Activated naive CD4-positive, alpha-beta T cell treated with anti-CD3 and anti-CD28 coated beads, Interleukin-2, amount 50 U/mL, for 16 hours (primary cell): ENCODE measurements at regions not wholly inside any gene's neighbourhood (a gene's known extent, or its start where the extent isn't known, plus 50 kb on each side); places are given as distances from the start of the nearest gene placed in this dataset.

Source experiments
- DNase-seq: peaks from one replicate; pipeline ENCODE4 v3.0.0-alpha.2; 2020

DNA sequence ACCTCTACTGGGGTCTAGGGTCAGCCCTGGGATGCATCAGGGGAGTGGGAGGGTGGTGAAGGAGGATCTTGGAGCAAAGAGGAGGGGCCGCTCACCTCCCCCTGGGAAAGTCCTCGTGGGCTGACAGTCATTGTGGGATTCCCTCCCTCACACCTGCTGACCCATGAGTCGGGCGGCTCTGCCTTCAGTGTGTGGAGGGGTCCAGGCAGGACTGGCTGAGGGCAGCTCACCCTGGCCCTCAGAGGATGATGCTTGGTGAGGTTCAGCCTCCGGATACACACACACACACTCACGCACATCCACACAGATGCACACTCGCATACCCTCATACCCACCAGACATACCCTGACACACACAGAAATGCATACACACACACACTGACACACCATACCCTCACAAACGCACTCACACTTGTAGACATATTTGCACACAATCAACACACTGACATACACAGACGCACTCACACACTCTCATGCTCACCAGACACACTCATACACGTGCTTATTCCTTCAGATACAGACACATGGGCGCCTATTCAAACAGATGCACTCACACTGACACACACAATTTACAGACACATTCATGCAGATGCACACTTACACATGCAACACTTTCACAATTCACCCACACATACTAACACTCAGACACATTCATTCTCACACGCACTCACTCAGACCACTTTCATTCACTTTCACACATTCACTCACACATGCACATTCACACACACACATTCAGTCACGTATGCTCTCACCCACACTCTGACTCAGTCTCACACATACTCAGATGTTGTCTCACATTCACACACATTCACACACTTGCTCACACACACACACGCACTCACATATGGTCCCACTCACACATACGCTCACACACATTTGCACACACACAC lies 105.1 kb upstream of the RPL38 start:
- no peak for DNase-seq

GRCh38 chr17:74099442-74100340 lies 103.8 kb upstream of the RPL38 start:
- DNase-seq: no peak

- DNase-seq: no peak
Measured at GRCh38 chr17:74104921-74105320, 98.6 kb upstream of the RPL38 start.

GRCh38 chr17:74107107-74107506 lies 96.4 kb upstream of the RPL38 start:
- no peak for DNase-seq

DNA sequence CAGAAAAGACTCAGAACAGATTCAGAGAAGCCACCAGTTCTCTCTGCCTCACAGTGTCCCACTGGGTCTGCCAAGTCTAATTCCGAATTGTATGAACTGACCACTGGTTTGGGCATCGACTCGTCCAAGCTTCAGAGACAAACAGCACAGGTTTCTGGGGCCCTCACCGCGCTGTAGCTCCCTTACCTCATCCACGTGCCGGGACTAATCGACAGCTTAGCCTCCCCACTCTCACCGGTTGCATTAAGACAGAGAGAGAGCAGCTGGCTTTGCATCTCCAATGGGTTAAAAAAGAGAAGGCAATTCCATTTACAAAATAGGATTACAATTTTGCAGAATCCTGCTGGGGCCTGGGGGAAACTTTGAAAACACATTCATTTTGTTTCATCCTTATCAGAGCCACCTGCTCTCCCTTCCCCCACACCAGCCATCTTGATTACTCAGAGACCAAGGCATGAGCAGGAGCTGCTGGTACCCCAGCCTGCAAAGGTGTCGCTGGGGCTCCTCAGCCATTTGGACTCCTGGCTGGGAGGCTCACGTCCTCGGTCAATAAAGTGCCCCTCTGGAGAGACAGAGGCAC lies 95.3 kb upstream of the RPL38 start:
- no peak for DNase-seq

DNA sequence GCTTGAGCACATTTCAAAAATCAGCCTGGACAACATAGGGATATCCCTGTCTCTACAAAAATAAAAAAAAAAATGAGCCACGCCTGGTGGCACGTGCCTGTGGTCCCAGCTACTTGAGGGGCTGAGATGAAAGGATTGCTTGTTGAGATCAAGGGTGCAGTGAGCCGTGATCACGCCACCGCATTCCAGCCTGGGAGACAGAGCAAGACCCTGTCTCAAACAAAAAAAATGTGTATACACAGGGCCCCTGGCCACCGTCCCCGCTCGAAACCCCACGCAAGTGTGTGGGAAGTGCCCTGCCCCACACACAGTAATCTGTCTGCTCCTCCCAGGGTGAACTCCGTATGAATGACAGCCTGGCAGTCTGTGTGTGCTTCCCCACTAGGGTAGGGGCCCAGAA lies 93.0 kb upstream of the RPL38 start:
- no peak for DNase-seq

GRCh38 chr17:74113326-74113725 lies 90.2 kb upstream of the RPL38 start:
- DNase-seq: no peak

- no peak for DNase-seq
Measured at GRCh38 chr17:74113952-74114351, 89.5 kb upstream of the RPL38 start.

GRCh38 chr17:74114881-74115470 lies 88.5 kb upstream of the RPL38 start:
- DNase-seq: no peak

- DNase-seq: no peak
Measured at GRCh38 chr17:74115586-74115985, 87.9 kb upstream of the RPL38 start.

GRCh38 chr17:74116087-74116717 lies 87.3 kb upstream of the RPL38 start:
- DNase-seq: no peak

GRCh38 chr17:74117087-74117698 lies 86.3 kb upstream of the RPL38 start:
- DNase-seq: no peak

- no peak for DNase-seq
Measured at GRCh38 chr17:74117999-74118421, 85.5 kb upstream of the RPL38 start.

DNA sequence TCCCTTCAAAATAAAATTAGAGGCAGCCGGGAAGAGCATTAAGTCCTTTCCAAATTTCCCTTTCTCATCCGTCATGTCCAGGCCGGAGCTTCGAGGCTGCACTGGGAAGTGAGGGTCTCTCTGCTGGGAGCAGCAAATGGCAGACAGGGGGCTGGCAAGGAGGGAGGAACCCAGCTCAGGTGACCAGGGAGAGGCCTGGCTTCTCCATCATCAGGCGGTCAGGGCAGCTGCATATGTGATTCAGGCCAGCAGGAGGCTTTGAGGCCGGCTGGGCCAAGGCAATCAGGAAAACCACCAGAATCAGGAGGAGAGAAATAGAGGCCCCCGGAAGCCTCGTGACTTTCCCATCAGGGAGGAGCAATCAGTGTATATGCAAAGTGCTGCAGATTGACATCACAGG lies 85.0 kb upstream of the RPL38 start:
- no peak for DNase-seq

GRCh38 chr17:74119049-74119580 lies 84.4 kb upstream of the RPL38 start:
- DNase-seq: no peak

DNA sequence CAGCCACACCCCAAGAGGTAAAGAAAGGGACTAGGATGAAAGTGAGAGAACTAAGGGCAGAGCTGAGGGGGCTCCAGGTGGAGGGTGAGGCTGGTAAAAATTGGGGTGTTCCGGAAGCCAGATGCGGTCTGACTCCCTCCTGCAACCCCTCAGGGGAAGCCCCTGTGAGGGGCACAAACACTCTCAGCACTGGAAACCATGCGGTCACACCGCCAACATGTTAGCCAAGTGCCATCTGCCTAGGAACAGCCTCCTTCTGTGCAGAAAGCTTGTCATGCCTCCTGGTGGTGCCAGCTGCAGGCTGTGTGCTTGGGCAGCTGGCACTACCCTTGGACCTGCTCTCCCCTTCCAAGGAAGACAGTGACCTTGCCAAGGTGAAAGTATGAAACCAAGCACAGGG lies 83.5 kb upstream of the RPL38 start:
- no peak for DNase-seq

DNA sequence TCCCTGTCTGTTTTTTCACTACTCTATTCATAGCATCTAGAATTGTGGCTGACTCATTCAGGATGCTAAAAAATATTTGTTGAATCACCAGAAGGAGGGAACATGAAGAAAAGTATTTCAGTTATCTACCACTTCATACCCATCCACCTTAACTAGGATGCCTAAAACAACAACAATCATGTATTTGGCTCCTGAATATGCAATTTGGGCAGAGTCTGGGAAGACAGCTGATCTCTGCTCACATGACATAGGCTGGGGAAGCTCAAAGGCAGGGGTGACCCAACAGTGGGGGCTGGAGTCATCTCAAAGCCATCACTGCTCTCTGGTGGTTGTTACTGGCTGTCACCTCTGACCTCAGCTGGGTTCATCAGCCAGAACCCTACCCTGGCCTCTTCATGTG lies 80.1 kb upstream of the RPL38 start:
- no peak for DNase-seq

DNA sequence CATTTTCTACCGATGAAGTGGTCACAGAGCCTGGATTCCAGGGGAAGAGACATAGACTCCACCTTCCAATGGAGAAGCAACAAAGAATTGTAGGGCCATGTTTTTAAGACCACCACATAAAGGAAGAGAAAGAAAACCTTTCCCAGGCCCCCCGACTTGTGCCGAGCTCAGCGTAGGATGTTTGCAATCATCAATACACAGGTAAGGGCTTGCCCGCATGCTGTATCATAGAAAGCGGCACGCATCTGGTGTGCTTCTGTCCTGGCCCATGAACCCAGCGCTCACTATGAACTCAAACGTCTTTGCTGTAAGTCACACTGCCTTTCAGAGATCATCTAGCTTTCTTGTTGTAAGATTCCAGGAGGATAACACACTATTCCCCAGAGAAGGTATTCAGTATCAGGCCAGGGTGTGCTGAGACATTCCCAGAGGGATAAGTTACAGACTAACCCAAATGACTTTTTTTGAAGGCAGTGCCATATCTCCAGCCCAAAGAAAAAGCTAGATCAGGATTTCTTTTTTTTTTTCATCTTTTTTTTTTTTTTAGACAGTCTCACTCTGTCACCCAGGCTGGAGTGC lies 79.5 kb upstream of the RPL38 start:
- no peak for DNase-seq

DNA sequence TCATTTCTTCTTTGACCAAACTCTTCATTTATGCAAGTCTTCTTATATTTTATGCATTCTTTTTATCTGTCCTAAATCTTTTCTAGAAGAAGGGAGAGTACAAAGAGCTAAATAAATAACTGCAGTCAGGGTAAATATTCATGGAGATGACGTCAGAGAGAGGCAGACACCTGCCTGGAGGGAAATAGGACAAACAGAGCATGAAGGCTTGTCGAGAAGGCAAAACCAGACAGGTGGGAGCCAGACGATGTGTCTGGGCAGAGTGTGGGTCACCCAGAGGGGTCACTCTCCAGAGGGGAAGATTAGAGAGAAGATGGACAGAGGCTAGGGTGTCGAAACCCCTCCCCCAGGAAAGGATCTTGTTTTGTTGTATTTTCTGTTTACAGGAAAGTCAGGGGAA lies 78.3 kb upstream of the RPL38 start:
- no peak for DNase-seq

DNA sequence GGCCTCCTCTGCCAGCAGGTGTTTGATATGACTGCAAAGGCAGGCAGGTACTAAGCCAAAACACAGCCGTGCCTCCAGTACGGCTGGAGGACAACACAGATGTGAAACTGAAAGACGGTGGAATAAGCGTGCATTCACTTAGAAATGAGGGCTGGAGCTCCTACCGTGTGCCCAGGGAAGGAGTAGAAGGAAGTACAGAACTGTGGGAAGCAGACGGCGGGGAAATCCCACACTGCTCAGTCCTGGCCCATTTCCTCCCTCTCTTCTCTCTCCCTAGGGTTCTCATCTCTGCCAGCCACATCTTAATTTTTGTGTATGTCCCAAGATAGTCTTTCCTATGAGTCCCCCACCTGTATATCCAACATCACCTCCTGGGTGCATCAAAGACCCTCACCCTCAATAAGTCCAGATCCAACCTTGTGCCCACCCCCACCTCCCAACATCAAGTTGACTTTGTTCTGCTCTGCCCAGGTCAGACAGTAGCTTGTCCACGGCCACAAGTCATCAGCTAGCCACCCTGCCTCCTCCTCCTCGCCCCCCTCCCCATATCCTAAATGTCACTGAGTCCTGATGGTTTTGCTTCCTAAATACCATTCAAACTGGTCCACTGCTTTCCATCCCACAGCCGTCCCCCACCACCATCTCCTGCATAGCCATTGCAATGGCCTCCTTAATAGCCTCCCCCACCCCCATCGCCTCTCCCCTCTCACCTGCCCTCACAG lies 77.1 kb upstream of the RPL38 start:
- no peak for DNase-seq

DNA sequence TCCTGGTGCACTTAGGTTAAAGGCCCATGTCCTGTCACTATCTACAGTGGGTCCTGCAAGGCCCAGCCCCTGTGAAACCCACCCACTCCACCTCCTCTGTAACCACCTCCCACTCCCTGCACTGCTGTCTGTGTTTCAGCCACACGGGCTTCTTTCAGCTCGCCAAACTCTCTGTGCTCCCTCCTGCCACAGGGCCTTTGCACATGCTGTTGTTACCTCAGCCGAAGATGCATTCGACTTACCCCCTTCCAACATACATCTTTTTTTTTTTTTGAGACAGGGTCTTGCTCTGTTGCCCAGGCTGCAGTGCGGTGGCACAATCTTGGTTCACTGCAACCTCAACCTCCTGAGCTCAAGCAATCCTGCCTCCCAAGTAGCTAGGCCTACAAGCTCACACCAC lies 76.5 kb upstream of the RPL38 start:
- DNase-seq: no peak
